ENCODE measurements at regions not wholly inside any gene's neighbourhood (a gene's known extent, or its start where the extent isn't known, plus 50 kb on each side); places are given as distances from the start of the nearest gene placed in this dataset.
"Not testable (repeated sequence)": the region's sequence is repeated elsewhere in the genome, so short reads cannot be mapped to it uniquely, and the experiment has no call there.

GRCh38 chr17:71511266-71511995 is 609.4 kb upstream of the SOX9 start:
- TF ChIP-seq EZH2 (IDR thresholded peaks at IDR 0.05; ENCODE audit: borderline replicate concordance): no peak
- TF ChIP-seq CTCF (IDR thresholded peaks at IDR 0.05; ENCODE audit: poor library complexity): no peak
- no peak for TF ChIP-seq EZH2phosphoT487 (IDR thresholded peaks at IDR 0.05; ENCODE audit: low read depth, severe bottlenecking, unreplicated experiment)
- 38% methylated on average over 3 of the region's 3 CpGs for WGBS (ENCODE audit: low lambda C conversion rate, missing lambda C conversion rate)
- no peaks in the 10 kb centered on the region for H3K9me2 ChIP-seq (replicated peaks; ENCODE audit: insufficient read depth)
- peaks cover 3% of the 10 kb centered on the region for H3K27me3 ChIP-seq
- peak overlapping the region; percentile 46 for H3K4me2 ChIP-seq
- H2AFZ ChIP-seq: no peak overlapping the region
- H3K27ac ChIP-seq: peak overlapping the region; percentile 3
- H3K9me3 ChIP-seq (ENCODE audit: low read depth): no peaks in the 10 kb centered on the region
- peak; percentile 21 for DNase-seq (ENCODE audit: low spot score)
- no peaks in the 10 kb centered on the region for H3K36me3 ChIP-seq (replicated peaks; ENCODE audit: insufficient read depth, low read depth)
- H3K4me3 ChIP-seq: no peak overlapping the region
- peaks cover 15% of the 10 kb centered on the region for H3K4me1 ChIP-seq (ENCODE audit: insufficient read depth)
- H3K79me2 ChIP-seq: no peaks in the 10 kb centered on the region
- no peaks in the 10 kb centered on the region for H4K20me1 ChIP-seq (ENCODE audit: insufficient read depth, poor library complexity, severe bottlenecking)

- H3K27me3 ChIP-seq; H3K36me3 ChIP-seq (replicated peaks; ENCODE audit: insufficient read depth, low read depth); H3K79me2 ChIP-seq; H3K4me3 ChIP-seq; H3K9me3 ChIP-seq (ENCODE audit: low read depth); H4K20me1 ChIP-seq (ENCODE audit: insufficient read depth, poor library complexity, severe bottlenecking); DNase-seq (ENCODE audit: low spot score); H2AFZ ChIP-seq; H3K27ac ChIP-seq; H3K9me2 ChIP-seq (replicated peaks; ENCODE audit: insufficient read depth); H3K4me2 ChIP-seq: not testable (repeated sequence)
- peaks cover 15% of the 10 kb centered on the region for H3K4me1 ChIP-seq (ENCODE audit: insufficient read depth)
- WGBS (ENCODE audit: low lambda C conversion rate, missing lambda C conversion rate): 96% methylated on average over 2 of the region's 2 CpGs
Measured at GRCh38 chr17:71513725-71514124, 607.1 kb upstream of the SOX9 start.

- no peaks in the 10 kb centered on the region for H3K79me2 ChIP-seq
- H3K4me1 ChIP-seq (ENCODE audit: insufficient read depth): peaks cover 15% of the 10 kb centered on the region
- H3K36me3 ChIP-seq (replicated peaks; ENCODE audit: insufficient read depth, low read depth): no peaks in the 10 kb centered on the region
- TF ChIP-seq CTCF (IDR thresholded peaks at IDR 0.05; ENCODE audit: poor library complexity) (no peak), EZH2 (IDR thresholded peaks at IDR 0.05; ENCODE audit: borderline replicate concordance) (no peak), EZH2phosphoT487 (IDR thresholded peaks at IDR 0.05; ENCODE audit: low read depth, severe bottlenecking, unreplicated experiment) (no peak)
- WGBS (ENCODE audit: low lambda C conversion rate, missing lambda C conversion rate): 59% methylated on average over 6 of the region's 6 CpGs
- no peak overlapping the region for H2AFZ ChIP-seq
- no peak for DNase-seq (ENCODE audit: low spot score)
- H4K20me1 ChIP-seq (ENCODE audit: insufficient read depth, poor library complexity, severe bottlenecking): no peaks in the 10 kb centered on the region
- no peak overlapping the region for H3K27ac ChIP-seq
- no peaks in the 10 kb centered on the region for H3K27me3 ChIP-seq
- H3K9me3 ChIP-seq (ENCODE audit: low read depth): no peaks in the 10 kb centered on the region
- H3K4me2 ChIP-seq: no peak overlapping the region
- H3K9me2 ChIP-seq (replicated peaks; ENCODE audit: insufficient read depth): no peaks in the 10 kb centered on the region
- H3K4me3 ChIP-seq: no peak overlapping the region
Measured at GRCh38 chr17:71516149-71516548, 604.7 kb upstream of the SOX9 start.

GRCh38 chr17:71519285-71519684 is 601.5 kb upstream of the SOX9 start:
- Histone ChIP-seq H3K27me3 (no peaks in the 10 kb centered on the region), H4K20me1 (ENCODE audit: insufficient read depth, poor library complexity, severe bottlenecking) (no peaks in the 10 kb centered on the region), H3K9me3 (ENCODE audit: low read depth) (no peaks in the 10 kb centered on the region), H3K4me3 (no peak overlapping the region), H3K36me3 (replicated peaks; ENCODE audit: insufficient read depth, low read depth) (no peaks in the 10 kb centered on the region), H3K4me1 (ENCODE audit: insufficient read depth) (no peaks in the 10 kb centered on the region), H3K9me2 (replicated peaks; ENCODE audit: insufficient read depth) (no peaks in the 10 kb centered on the region), H3K4me2 (no peak overlapping the region), H2AFZ (no peak overlapping the region), H3K79me2 (no peaks in the 10 kb centered on the region), H3K27ac (no peak overlapping the region)
- 83% methylated on average over 2 of the region's 2 CpGs for WGBS (ENCODE audit: low lambda C conversion rate, missing lambda C conversion rate)
- DNase-seq (ENCODE audit: low spot score): no peak
- TF ChIP-seq EZH2phosphoT487 (IDR thresholded peaks at IDR 0.05; ENCODE audit: low read depth, severe bottlenecking, unreplicated experiment) (no peak), EZH2 (IDR thresholded peaks at IDR 0.05; ENCODE audit: borderline replicate concordance) (no peak), CTCF (IDR thresholded peaks at IDR 0.05; ENCODE audit: poor library complexity) (no peak)

All from hepatocyte (in vitro differentiated cells).